Islet precursor cell (in vitro differentiated cells): ENCODE measurements at regions not wholly inside any gene's neighbourhood (a gene's known extent, or its start where the extent isn't known, plus 50 kb on each side); places are given as distances from the start of the nearest gene placed in this dataset.

Experiments used
- DNase-seq: peaks from one replicate; pipeline ENCODE4 v3.0.0-alpha.2; 2018

GRCh38 chr18:78774741-78775141 is 204.9 kb upstream of the SALL3 start:
- DNase-seq: no peak

GRCh38 chr18:78776151-78776550 is 203.5 kb upstream of the SALL3 start:
- no peak for DNase-seq

DNA sequence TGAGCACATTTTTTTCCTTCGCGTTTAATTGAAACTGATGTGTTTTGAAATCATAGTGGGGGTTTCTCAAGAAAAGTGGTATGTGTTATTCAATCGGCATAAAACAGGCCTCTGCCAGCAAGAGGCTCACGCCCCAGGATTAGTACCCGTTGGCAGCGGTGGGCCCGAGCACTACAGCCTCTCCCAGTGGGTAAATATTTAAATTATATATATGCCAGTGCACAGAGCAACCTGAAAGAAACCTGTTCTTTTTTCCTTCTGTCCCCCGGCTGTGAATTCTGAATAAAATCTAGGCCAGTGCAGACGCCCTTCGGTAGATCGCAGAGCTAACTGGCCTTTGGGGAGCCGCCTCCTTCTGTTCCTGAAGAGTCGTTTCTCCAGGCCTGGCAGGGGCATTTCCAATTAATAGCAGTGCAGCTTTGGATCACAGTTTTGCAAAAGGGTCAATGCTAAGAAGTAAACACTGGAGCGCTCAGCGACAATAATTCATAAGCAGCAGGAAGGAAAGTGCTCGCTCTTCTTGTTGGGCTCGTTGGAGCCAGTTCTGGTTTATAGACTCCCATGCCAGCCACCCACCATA is 202.8 kb upstream of the SALL3 start:
- DNase-seq: no peak

- DNase-seq: peak; percentile 32
Observed at GRCh38 chr18:78777992-78778391, 201.6 kb upstream of the SALL3 start.

DNA sequence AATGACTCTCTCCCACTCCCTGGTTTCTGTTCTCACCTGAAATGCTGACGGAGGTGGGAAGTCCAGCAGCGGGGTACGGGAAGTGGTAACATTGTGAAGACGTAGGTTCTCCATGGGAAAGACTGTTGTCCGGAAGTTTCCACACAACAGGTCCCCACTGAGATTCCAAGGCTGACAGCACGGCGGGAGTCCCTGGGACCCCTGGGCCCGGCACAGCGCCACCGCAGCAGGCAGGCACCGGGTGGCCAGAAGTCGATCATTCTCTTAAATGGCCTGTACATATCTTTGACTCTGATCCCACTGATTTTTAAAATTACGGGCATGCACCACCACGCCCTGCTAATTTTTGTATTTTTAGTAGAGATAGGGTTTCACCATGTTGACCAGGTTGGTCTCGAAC is 201.0 kb upstream of the SALL3 start:
- peak; percentile 22 for DNase-seq

DNA sequence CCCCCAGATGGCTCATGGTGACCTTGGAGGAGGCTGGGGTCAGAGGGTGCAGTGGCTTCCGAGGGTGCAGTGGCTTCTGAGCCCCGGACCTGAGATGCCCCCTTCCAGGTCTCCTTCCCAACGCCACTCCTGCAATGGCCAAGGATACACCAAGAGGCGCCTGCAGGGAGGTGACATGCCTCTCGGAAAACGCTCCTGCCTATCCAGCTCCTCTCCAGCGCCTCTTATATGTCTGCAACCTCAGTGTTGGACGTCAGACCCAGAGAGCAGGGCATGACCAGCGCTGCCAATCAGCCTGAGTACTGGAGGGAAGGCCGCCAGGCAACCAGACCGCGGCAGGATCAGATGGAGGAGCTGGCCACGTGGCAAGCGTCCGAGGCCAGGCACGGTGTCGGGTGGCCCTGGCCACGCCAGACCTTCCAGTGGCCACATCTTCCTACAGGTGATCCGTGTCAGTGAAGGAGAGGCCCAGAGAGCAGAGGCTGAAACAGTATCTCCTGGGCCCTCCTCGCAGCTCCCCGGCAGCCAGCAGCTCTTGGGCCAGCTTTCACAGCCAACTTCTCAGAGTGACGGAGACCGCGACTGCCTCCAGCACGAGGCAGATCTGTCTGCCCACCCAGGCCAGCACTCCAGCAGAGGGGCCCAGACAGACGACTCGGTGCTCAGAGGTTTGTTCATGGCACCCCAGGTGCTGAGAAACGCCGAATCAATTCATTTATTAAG is 199.5 kb upstream of the SALL3 start:
- peak; percentile 40 for DNase-seq

- peak; percentile 43 for DNase-seq
Observed at GRCh38 chr18:78780719-78781600, 198.7 kb upstream of the SALL3 start.

DNA sequence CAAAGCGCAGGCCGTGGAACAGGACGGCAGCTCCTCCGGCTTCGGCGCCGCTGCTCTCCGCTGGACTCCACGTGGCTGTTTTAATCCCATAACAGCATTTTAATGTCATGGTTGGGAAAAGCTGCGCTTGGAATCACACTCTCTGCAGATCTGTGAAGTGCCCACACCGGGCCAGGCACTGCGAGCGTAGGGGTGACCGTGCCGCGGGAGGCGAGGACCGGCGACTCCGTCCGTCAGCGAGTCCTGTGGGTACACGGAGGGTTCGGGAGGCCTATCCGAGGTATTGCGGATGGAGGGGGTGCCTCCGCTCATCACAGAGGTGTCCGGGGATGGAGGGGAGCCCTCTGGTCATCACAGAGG is 198.0 kb upstream of the SALL3 start:
- DNase-seq: peak; percentile 30

GRCh38 chr18:78782951-78783563 is 196.6 kb upstream of the SALL3 start:
- no peak for DNase-seq

DNA sequence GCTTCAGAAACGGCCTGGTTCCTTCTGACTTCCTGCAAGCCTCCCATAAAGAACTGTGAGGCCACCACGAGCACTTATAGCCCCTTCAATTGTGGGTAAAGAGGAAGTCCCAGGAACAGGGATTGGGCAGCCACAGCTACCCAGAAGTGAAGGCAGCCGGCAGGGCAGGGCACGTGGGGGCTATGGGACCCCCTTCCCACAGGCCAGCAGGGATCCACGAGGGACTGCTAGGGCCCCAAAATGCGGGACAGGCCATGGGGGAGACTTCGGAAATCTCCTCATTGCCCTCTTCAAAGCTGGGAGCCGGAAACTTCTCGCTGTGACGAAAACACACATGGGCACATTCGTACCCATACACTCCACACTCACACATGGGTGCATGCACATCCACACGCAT is 196.1 kb upstream of the SALL3 start:
- DNase-seq: no peak

GRCh38 chr18:78784861-78785260 is 194.8 kb upstream of the SALL3 start:
- DNase-seq: no peak

GRCh38 chr18:78785706-78786105 is 193.9 kb upstream of the SALL3 start:
- DNase-seq: no peak

DNA sequence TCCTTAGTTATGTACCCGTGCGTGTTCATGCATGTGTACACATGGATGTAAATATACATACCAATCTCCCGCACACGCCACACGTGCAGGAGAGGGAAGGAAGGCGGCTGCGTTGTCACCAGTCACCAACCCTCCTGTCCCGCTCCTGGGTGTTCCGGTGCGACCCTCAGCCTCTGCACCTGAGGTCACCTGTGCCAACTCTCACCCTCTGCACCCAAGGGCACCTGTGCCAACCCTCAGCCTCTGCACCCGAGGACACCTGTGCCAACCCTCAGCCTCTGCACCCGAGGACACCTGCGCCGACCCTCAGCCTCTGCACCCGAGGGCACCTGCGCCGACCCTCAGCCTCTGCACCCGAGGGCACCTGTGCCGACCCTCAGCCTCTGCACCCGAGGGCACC is 192.8 kb upstream of the SALL3 start:
- no peak for DNase-seq

DNA sequence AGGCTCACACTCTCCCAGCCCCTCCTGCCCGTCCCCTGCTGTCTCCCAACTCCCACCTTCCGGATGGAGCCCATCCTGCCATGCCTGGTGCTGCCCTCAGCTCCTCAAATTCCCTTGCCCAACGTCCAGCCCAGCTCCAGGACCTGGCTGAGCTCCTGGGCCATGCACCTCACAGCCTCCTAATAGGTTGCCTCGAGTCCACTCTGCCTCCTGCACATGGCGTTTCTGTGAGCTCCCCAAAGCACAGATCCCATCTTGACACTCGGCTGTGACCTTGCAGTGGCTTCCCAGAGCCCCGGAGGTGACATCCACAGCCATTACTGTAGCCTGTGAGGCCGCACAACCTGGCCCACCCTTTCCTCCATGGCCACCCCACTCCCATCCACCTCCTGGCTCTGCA is 191.9 kb upstream of the SALL3 start:
- no peak for DNase-seq

DNA sequence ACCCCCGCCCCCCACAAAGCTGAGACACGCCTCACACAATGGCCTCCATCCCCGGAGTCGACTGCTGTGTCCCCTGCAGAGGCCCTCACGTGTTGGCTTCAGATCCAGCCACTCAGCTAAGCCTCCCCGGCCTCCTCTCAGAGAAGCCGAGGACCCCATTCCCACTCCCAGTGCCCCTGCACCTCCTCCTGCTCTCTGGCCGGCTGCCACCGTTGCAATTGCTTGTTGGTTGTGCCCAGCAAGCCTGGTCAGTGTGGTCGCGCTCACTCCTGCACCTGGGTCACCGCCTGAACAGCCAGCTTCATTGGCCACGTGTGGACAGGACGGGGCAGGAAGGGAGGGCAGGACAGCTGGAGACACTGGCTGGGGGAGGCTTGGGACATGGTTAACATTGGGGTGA is 191.5 kb upstream of the SALL3 start:
- DNase-seq: no peak

DNA sequence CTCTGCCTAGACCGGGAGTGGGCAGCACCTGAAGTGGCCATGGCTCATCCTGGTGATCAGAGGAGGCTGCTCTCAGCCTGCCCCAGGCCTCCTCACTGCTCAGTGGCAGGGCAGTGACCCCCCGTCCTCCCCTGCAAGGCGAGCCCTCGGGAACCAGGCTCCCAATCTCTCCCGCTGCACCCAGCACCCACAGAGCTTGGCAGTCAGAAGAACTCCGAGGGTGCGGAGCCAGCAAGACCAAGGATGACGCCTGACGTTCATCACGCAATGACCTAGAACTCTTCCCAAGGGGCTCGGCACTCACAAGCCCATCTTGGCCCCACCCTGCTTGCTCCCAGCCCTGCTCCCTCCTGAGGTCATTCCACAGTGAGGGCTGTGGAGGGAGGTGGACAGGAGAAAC is 189.8 kb upstream of the SALL3 start:
- no peak for DNase-seq

DNA sequence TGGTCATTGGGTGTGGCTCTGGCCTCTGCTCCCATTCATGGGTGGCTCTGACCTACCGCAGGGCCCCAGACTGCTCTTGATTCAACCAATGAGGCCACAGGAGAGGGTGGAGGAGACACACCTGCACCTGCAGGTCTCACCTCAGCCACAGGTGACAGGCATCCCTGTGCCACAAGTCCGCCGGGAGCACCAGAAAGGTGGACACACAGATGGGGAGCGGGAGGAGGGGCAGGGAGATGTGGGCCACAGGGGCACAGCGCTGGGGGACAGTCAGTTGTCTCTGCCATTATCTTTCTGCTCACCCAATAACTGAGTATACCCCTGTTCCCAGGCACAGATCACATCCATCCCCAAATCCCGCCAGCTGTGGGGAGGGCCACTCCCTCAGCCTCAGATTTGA is 189.1 kb upstream of the SALL3 start:
- DNase-seq: no peak

- DNase-seq: no peak
Observed at GRCh38 chr18:78790960-78791359, 188.7 kb upstream of the SALL3 start.

GRCh38 chr18:78792094-78792493 is 187.5 kb upstream of the SALL3 start:
- no peak for DNase-seq

DNA sequence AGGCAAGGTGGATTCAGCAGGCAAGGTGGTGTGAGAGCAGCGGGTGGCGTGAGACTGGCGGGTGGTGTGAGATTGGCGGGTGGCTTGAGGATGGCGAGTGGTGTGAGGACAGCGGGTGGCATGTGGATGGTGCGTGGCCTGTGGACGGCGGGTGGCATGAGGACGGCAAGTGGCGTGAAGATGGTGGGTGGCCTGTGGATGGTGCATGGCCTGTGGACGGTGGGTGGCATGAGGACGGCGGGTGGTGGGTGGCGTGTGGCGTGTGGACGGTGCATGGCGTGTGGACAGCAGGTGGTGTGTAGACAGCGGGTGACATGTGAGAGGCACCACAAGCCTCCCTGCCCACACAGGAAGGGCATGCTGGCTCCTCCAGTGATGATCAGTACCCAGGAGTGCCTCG is 186.9 kb upstream of the SALL3 start:
- DNase-seq: no peak

DNA sequence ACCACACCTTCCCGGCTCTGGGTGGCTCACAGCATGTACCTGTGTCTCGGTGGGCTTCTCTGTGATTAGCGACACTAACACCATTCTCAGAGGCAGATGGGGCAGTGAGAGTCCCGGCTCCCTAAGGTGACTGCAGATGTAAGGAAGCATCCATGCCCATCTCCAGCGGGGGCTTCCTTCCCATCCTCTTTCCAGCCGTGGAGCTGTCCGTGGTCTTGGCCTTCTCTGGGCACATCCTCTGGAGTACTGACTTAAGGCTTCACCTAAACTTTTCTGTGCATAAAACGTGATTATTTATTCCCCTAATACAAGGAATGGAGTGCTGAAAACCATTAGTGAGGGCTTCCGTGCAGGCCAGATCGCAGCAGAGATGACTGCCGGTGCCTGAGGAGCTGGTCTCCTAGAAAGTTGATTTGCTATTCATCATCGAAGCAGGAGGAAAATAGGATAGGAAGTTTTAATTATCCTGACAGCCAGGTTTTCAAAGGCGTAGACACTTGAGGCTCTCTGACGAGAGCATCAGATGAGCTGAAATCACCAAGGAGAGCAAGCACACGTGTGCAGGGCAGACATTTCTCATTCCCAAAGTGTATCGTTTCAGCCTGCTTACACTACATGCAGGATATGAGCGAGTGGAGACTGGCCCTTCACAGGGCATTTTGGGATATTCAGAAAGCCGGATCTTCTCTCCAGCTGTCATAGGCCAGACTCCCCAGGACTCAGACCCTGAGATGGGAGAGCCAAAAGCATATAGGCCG is 186.1 kb upstream of the SALL3 start:
- DNase-seq: no peak

DNA sequence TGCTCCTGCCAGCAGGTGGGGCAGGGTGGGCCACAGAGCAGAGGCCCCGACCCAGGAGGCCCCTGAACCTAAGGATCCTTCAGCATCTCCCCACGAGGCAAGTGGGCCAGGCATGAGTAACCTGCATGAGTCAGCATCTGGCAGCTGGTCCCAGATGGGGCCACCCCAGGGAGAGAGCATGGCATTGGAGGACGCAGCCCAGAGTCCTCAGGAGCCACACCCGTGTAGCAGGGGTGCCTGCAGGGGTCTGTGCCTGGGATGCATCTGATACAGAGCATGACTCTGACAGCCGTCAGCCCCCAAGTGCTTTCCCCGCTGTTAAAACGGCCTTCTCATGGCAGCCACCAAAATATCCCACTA is 185.6 kb upstream of the SALL3 start:
- no peak for DNase-seq
